ENCODE measurements at regions not wholly inside any gene's neighbourhood (a gene's known extent, or its start where the extent isn't known, plus 50 kb on each side); places are given as distances from the start of the nearest gene placed in this dataset.

DNA sequence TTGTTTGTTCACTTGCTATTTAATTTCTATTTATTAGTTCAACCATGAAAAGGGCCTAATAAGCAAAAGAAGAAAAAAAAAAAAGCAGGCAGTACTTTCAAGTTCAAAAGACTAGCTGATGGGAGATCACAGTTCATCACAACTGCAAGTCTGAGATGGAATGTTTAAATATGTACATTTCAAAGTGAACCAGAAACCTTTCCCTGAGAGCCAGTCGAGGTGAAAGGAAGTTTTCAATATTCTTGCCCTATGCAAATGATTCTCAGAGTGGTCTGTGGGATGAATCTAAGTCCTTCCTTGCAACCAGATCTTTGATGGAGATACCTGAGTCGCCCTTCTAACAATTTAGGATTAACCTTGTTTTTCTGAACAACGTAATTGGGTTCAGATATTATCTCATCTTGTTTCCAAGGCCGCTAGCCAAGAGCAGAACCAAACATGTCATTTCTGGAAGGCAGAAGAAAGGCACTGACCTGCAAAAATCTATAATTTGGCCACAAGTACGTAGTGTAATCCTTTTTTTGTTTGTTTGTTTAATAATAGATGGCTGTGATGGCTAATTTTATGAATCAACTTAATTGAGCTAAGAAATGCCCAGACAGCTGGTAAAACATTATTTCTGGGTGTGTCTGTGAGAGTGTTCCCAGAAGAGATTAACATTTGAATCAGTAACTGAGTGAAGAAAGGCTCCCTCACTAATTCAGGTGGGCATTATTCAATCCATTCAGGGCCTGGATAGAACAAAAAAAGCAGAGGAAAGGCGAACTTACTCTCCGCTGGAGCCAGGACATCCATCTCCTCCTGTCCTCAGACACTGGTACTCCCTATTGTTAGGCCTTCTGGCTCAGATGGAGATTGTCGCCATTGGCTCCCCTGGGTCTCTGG lies 171.1 kb upstream of the TMPO start:
- Mint-ChIP-seq H3K4me1 (ENCODE audit: low read depth, unreplicated experiment) (no peaks in the 10 kb centered on the region), H3K27ac (ENCODE audit: unreplicated experiment) (no peak overlapping the region), H3K4me3 (ENCODE audit: low read depth, unreplicated experiment) (no peak overlapping the region), H3K9me3 (ENCODE audit: low read depth, unreplicated experiment) (no peaks in the 10 kb centered on the region), H3K27me3 (ENCODE audit: unreplicated experiment) (peaks cover 16% of the 10 kb centered on the region), H3K36me3 (ENCODE audit: insufficient read depth, unreplicated experiment) (no peaks in the 10 kb centered on the region)
- intact Hi-C loops (cut with micrococcal nuclease; ENCODE audit: unreplicated experiment): no loop called here
- no peak for DNase-seq
- CTCF ChIA-PET: interaction anchor here (0.7 kb wide), 1 partner anchor 924 kb away, joined by 3 read pairs; no protein-coding TSS in a partner anchor
- no TSS peak for BruUV-seq (replicated peaks)
- no peak for TF ChIP-seq CTCF (IDR thresholded peaks at IDR 0.05; ENCODE audit: unreplicated experiment)

GRCh38 chr12:98345308-98345876 lies 170.0 kb upstream of the TMPO start:
- intact Hi-C loops (cut with micrococcal nuclease; ENCODE audit: unreplicated experiment): no loop called here
- Mint-ChIP-seq H3K4me1 (ENCODE audit: low read depth, unreplicated experiment) (no peaks in the 10 kb centered on the region), H3K9me3 (ENCODE audit: low read depth, unreplicated experiment) (no peaks in the 10 kb centered on the region), H3K27ac (ENCODE audit: unreplicated experiment) (no peak overlapping the region), H3K27me3 (ENCODE audit: unreplicated experiment) (peaks cover 14% of the 10 kb centered on the region), H3K36me3 (ENCODE audit: insufficient read depth, unreplicated experiment) (no peaks in the 10 kb centered on the region), H3K4me3 (ENCODE audit: low read depth, unreplicated experiment) (no peak overlapping the region)
- no peak for DNase-seq
- CTCF ChIA-PET: interaction anchor here (0.8 kb wide), 1 partner anchor 344 kb away, joined by 3 read pairs; no protein-coding TSS in a partner anchor
- no peak for TF ChIP-seq CTCF (IDR thresholded peaks at IDR 0.05; ENCODE audit: unreplicated experiment)
- BruUV-seq (replicated peaks): no TSS peak

- DNase-seq: no peak
- no peaks in the 10 kb centered on the region for H3K9me3 Mint-ChIP-seq (ENCODE audit: low read depth, unreplicated experiment)
- H3K36me3 Mint-ChIP-seq (ENCODE audit: insufficient read depth, unreplicated experiment): no peaks in the 10 kb centered on the region
- peaks cover 15% of the 10 kb centered on the region for H3K4me1 Mint-ChIP-seq (ENCODE audit: low read depth, unreplicated experiment)
- no peaks in the 10 kb centered on the region for H3K27me3 Mint-ChIP-seq (ENCODE audit: unreplicated experiment)
- intact Hi-C loops (cut with micrococcal nuclease; ENCODE audit: unreplicated experiment): no loop called here
- no peak overlapping the region for H3K4me3 Mint-ChIP-seq (ENCODE audit: low read depth, unreplicated experiment)
- no peak for TF ChIP-seq CTCF (IDR thresholded peaks at IDR 0.05; ENCODE audit: unreplicated experiment)
- BruUV-seq (replicated peaks): no TSS peak
- H3K27ac Mint-ChIP-seq (ENCODE audit: unreplicated experiment): no peak overlapping the region
- CTCF ChIA-PET: interaction anchor here (0.5 kb wide), 1 partner anchor 60 kb away, joined by 4 read pairs; no protein-coding TSS in a partner anchor
These were observed 164.3 kb upstream of the TMPO start for GRCh38 chr12:98351089-98351488.

GRCh38 chr12:98351784-98352183 lies 163.6 kb upstream of the TMPO start:
- Mint-ChIP-seq H3K4me1 (ENCODE audit: low read depth, unreplicated experiment) (peaks cover 15% of the 10 kb centered on the region), H3K36me3 (ENCODE audit: insufficient read depth, unreplicated experiment) (no peaks in the 10 kb centered on the region), H3K27me3 (ENCODE audit: unreplicated experiment) (no peaks in the 10 kb centered on the region), H3K27ac (ENCODE audit: unreplicated experiment) (no peak overlapping the region), H3K4me3 (ENCODE audit: low read depth, unreplicated experiment) (peak overlapping the region; percentile 15), H3K9me3 (ENCODE audit: low read depth, unreplicated experiment) (no peaks in the 10 kb centered on the region)
- BruUV-seq (replicated peaks): no TSS peak
- no peak for DNase-seq
- TF ChIP-seq CTCF (IDR thresholded peaks at IDR 0.05; ENCODE audit: unreplicated experiment): no peak
- CTCF ChIA-PET: interaction anchor here (0.7 kb wide), 1 partner anchor 1581 kb away, joined by 6 read pairs; no protein-coding TSS in a partner anchor
- intact Hi-C loops (cut with micrococcal nuclease; ENCODE audit: unreplicated experiment): no loop called here
